Neutrophil (primary cell): ENCODE measurements at regions not wholly inside any gene's neighbourhood (a gene's known extent, or its start where the extent isn't known, plus 50 kb on each side); places are given as distances from the start of the nearest gene placed in this dataset.

Source experiments
- H3K27ac ChIP-seq: fragments of 200-600 bp; sonication (generic); 2 replicates; pipeline ENCODE4 v1.5.1; 2016; ENCODE audit warnings: mild to moderate bottlenecking, moderate library complexity
- H3K27me3 ChIP-seq: fragments of 200-600 bp; sonication (generic); 2 replicates; pipeline ENCODE4 v1.6.0; 2016; ENCODE audit warnings: mild to moderate bottlenecking
- H3K36me3 ChIP-seq: fragments of 200-600 bp; sonication (generic); 2 replicates; pipeline ENCODE4 v1.5.1; 2017
- H3K4me1 ChIP-seq, 2 experiments: fragments of 200-600 bp in 1 of 2; sonication (generic) in 1 of 2; 1 replicate in 1 of 2; 2 replicates in 1 of 2; pipeline versions ENCODE4 v1.5.1 to v1.6.1; 2013 to 2016; ENCODE audit warnings: low read depth in 1 of 2, low read length in 1 of 2, mild to moderate bottlenecking in 1 of 2, moderate library complexity in 1 of 2; ENCODE audit not compliant: control insufficient read depth in 1 of 2, insufficient read depth in 1 of 2
- H3K4me3 ChIP-seq, 2 experiments: fragments of 200-600 bp in 1 of 2; sonication (generic) in 1 of 2; 1 replicate in 1 of 2; 2 replicates in 1 of 2; pipeline ENCODE4 v1.5.1; 2013 to 2016; ENCODE audit warnings: low read depth in 1 of 2, low read length in 1 of 2, mild to moderate bottlenecking in 1 of 2, moderate library complexity in 1 of 2
- H3K9me3 ChIP-seq: fragments of 200-600 bp; sonication (generic); 2 replicates; pipeline ENCODE4 v1.5.1; 2016
- CTCF ChIP-seq: fragments of 200-600 bp; sonication (generic); IDR thresholded peaks from 2 replicates; pipeline ENCODE4 v1.5.1; 2016; ENCODE audit warnings: antibody characterized with exemption

GRCh38 chr4:1561286-1561990 lies 122.7 kb downstream of the FAM53A start:
- Histone ChIP-seq H3K4me3 (no peak overlapping the region), H3K27me3 (peaks cover 42% of the 10 kb centered on the region), H3K4me1 (no peaks in the 10 kb centered on the region), H3K9me3 (no peaks in the 10 kb centered on the region), H3K36me3 (no peaks in the 10 kb centered on the region), H3K27ac (no peak overlapping the region)
- TF ChIP-seq CTCF = no peak

- Histone ChIP-seq H3K27me3 (peaks cover 41% of the 10 kb centered on the region), H3K36me3 (no peaks in the 10 kb centered on the region), H3K4me1 (no peaks in the 10 kb centered on the region), H3K27ac (no peak overlapping the region), H3K4me3 (no peak overlapping the region), H3K9me3 (no peaks in the 10 kb centered on the region)
- TF ChIP-seq CTCF = no peak
Observed at GRCh38 chr4:1559896-1560650, 124.0 kb downstream of the FAM53A start.

- TF ChIP-seq CTCF = no peak
- peaks cover 47% of the 10 kb centered on the region for H3K27me3 ChIP-seq
- no peaks in the 10 kb centered on the region for H3K36me3 ChIP-seq
- no peak overlapping the region for H3K4me3 ChIP-seq
- H3K4me1 ChIP-seq = no peaks in the 10 kb centered on the region
- no peak overlapping the region for H3K27ac ChIP-seq
- H3K9me3 ChIP-seq = no peaks in the 10 kb centered on the region
Observed at GRCh38 chr4:1558205-1558604, 125.9 kb downstream of the FAM53A start.

- H3K36me3 ChIP-seq = no peaks in the 10 kb centered on the region
- no peak overlapping the region for H3K27ac ChIP-seq
- no peak overlapping the region for H3K4me3 ChIP-seq
- H3K9me3 ChIP-seq = no peaks in the 10 kb centered on the region
- H3K27me3 ChIP-seq = peaks cover 47% of the 10 kb centered on the region
- H3K4me1 ChIP-seq = no peaks in the 10 kb centered on the region
- no peak for TF ChIP-seq CTCF
Observed at GRCh38 chr4:1557221-1557597, 126.9 kb downstream of the FAM53A start.

DNA sequence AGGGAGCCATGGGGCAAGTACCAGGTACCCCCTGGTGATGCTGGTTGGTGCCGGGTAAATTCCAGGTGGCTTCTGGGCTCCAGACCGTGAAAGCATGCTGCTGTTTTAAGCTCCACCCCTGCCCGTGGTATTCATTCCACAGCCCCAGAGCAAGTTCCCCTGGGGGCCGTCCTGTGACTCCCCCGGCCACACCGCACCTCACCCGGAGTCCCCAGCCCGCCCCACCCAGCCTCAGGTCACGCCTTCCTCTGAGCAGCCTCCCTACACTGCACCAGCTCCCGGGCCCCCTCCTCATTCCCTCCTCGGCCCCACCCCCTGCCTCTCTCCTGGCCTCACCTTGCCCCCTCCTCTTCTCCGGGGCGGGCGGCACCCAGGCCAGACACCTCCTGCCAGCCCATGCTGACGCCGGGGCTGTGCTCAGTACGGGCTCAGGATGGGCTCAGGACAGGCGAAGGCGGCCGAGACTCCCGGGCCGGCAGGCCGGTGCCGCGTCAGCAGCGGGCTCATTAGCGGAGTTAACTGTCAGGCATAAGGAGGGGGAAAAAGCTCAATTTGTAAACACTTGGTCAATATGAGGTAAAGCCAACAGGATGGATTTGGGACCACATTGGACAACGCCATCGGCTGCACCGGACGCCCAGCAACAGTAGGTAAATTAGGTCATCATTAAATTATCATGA lies 127.4 kb downstream of the FAM53A start:
- Histone ChIP-seq H3K27me3 (peaks cover 47% of the 10 kb centered on the region), H3K4me1 (no peaks in the 10 kb centered on the region), H3K27ac (no peak overlapping the region), H3K9me3 (no peaks in the 10 kb centered on the region), H3K36me3 (no peaks in the 10 kb centered on the region), H3K4me3 (no peak overlapping the region)
- no peak for TF ChIP-seq CTCF
